ENCODE measurements at regions not wholly inside any gene's neighbourhood (a gene's known extent, or its start where the extent isn't known, plus 50 kb on each side); places are given as distances from the start of the nearest gene placed in this dataset.

- DNase-seq = no peak
- TF ChIP-seq POLR2A (IDR thresholded peaks at IDR 0.05; ENCODE audit: low read length) = no peak
- no peak for TF ChIP-seq GATA1 (IDR thresholded peaks at IDR 0.05; ENCODE audit: low read depth, low read length)
Observed at GRCh38 chr9:31774571-31774970, 609.9 kb upstream of the ACO1 start.

DNA sequence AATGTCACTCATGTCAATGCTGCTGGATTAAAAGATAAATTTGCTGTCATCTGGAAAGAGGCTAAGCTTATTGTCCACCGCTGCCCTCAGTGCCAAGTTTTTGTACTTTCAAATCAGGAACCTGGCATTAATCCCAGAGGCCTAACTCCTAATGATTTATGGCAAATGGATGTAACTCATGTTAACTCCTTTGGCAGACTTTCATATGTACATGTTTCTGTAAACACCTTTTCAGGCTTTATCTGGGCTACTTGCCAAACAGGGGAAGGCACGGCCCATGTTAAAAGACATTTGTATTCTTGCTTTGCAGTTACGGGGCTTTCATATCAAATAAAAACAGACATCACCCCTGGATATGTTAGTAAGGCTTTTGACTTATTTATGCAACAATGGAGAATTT lies 608.0 kb upstream of the ACO1 start:
- DNase-seq = no peak
- TF ChIP-seq GATA1 (IDR thresholded peaks at IDR 0.05; ENCODE audit: low read depth, low read length) (no peak), POLR2A (IDR thresholded peaks at IDR 0.05; ENCODE audit: low read length) (no peak)

DNA sequence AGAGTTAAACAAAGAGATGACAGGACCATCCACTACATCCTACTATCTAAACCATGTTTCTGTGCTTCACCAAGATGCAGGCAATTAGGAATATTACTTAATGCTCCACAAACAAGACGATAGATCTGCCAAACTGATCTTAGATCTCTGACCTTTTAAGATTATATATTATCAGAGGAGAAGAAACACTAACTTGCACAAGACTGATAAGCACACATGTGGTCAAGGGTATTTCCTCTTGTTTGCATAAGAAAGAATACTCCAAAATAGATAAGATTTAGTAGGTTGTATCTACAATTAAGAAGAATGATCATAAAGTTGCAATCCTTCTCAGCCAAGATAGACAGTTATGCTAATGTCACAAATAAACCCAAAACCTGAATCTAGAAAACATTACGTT lies 601.0 kb upstream of the ACO1 start:
- no peak for TF ChIP-seq GATA1 (IDR thresholded peaks at IDR 0.05; ENCODE audit: low read depth, low read length)
- TF ChIP-seq POLR2A (IDR thresholded peaks at IDR 0.05; ENCODE audit: low read length) = no peak
- DNase-seq = no peak

GRCh38 chr9:31790720-31791119 lies 593.7 kb upstream of the ACO1 start:
- TF ChIP-seq GATA1 (IDR thresholded peaks at IDR 0.05; ENCODE audit: low read depth, low read length) (no peak), POLR2A (IDR thresholded peaks at IDR 0.05; ENCODE audit: low read length) (no peak)
- no peak for DNase-seq

- TF ChIP-seq POLR2A (IDR thresholded peaks at IDR 0.05; ENCODE audit: low read length) (no peak), GATA1 (IDR thresholded peaks at IDR 0.05; ENCODE audit: low read depth, low read length) (no peak)
- DNase-seq = peak in 1 of 2 experiments; percentile 10
Observed at GRCh38 chr9:31799953-31800609, 584.4 kb upstream of the ACO1 start.

DNA sequence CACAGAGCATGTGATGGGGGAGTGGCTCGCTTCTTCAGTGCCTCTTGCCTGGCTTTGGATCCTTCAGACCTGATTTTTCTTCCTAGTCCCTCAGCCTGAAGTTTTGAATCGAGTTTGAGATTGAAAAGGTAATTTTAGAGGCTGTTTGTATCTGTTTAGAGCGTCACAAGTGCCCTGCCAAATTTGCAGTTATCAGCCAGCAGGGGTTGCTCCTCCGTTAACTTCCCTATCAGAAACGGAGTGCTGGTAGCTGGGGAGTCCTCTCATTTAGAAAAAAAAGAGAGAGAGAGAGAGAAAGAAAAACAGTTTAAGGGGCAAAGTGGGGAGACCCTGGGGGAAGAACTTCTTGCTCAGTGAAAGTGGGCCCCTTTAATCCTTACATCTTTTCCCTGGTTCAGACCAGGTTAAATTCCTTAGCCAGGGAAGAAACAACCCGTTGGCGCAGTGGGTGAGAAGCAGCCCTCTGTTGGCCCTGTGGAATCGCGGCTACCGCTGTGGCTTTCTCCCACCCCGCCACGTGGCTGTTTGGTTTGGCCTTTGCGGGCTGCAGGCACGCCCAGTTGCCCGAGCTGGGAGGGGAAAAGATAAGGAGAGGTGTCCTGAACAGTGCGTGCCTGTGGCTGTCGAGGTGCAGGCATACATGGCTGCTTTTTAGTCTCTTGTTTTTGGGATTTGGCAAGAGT lies 576.7 kb upstream of the ACO1 start:
- TF ChIP-seq POLR2A (IDR thresholded peaks at IDR 0.05; ENCODE audit: low read length) (no peak), GATA1 (IDR thresholded peaks at IDR 0.05; ENCODE audit: low read depth, low read length) (no peak)

GRCh38 chr9:31808766-31809165 lies 575.7 kb upstream of the ACO1 start:
- TF ChIP-seq POLR2A (IDR thresholded peaks at IDR 0.05; ENCODE audit: low read length) (no peak), GATA1 (IDR thresholded peaks at IDR 0.05; ENCODE audit: low read depth, low read length) (no peak)
- no peak for DNase-seq

More for the DNA sequence above, 576.7 kb upstream of the ACO1 start:
- no peak for DNase-seq

GRCh38 chr9:31820426-31820825 lies 564.0 kb upstream of the ACO1 start:
- DNase-seq = no peak
- TF ChIP-seq GATA1 (IDR thresholded peaks at IDR 0.05; ENCODE audit: low read depth, low read length) (no peak), POLR2A (IDR thresholded peaks at IDR 0.05; ENCODE audit: low read length) (no peak)

GRCh38 chr9:31821583-31821982 lies 562.9 kb upstream of the ACO1 start:
- TF ChIP-seq POLR2A (IDR thresholded peaks at IDR 0.05; ENCODE audit: low read length) (no peak), GATA1 (IDR thresholded peaks at IDR 0.05; ENCODE audit: low read depth, low read length) (no peak)
- DNase-seq = no peak

DNA sequence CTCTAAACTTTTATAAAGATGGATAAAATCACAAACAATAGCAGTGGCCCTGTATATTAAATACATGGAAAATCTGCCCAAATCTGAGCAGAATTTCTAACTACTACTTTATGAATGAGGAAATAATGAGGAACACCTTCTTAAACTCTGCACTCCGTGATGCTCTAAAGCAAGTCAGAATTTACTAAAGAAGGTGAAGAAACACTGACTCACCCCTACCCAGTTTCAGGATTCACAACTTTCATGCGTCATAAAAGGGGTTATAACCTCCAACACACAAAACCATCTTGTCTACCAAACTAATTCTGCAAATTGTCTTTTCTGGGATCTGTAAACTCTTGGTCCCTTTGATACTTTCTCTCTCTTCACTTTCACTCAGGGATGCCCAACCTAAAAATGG lies 561.1 kb upstream of the ACO1 start:
- DNase-seq = no peak
- TF ChIP-seq GATA1 (IDR thresholded peaks at IDR 0.05; ENCODE audit: low read depth, low read length) (no peak), POLR2A (IDR thresholded peaks at IDR 0.05; ENCODE audit: low read length) (no peak)

DNA sequence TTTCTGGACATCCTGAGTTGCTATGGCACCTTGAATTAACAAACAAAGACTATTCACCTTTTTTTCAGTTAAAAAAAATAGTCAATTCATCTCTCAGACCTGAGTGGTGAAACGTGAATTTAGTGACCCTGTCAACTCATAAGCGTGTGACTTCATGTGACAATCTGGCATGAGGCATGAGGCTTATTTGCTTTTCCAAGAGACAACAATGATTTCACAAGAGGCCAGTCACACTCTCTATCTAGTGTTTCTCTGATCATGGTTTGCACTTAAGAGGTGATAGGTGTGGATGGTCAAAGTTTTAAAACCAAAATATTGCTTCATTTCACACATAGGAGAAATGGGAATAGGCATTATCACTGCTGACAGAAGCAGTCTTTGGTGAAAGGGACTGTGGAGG lies 559.6 kb upstream of the ACO1 start:
- no peak for DNase-seq
- TF ChIP-seq GATA1 (IDR thresholded peaks at IDR 0.05; ENCODE audit: low read depth, low read length) (no peak), POLR2A (IDR thresholded peaks at IDR 0.05; ENCODE audit: low read length) (no peak)

DNA sequence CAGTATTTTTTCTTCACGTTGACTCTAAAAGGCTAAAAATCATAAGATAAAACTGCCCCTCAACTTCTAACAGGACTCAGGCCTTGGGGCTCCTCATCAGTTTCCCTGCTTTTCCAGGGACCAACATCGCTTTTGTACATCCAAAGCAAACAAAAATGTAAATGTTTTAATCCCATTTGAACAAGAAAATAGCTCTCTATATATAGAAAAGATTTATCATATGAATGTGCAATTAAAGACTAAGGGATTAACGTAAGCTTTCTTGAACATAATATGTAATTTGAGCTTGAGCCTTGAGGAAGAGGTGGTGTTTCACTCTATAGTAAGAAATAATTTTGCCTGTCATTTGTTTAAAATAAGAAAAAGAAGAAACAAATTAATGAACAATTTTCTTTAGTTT lies 547.2 kb upstream of the ACO1 start:
- no peak for DNase-seq
- TF ChIP-seq GATA1 (IDR thresholded peaks at IDR 0.05; ENCODE audit: low read depth, low read length) (no peak), POLR2A (IDR thresholded peaks at IDR 0.05; ENCODE audit: low read length) (no peak)

- no peak for DNase-seq
- TF ChIP-seq GATA1 (IDR thresholded peaks at IDR 0.05; ENCODE audit: low read depth, low read length) (no peak), POLR2A (IDR thresholded peaks at IDR 0.05; ENCODE audit: low read length) (no peak)
Observed at GRCh38 chr9:31839273-31839672, 545.2 kb upstream of the ACO1 start.

- TF ChIP-seq GATA1 (IDR thresholded peaks at IDR 0.05; ENCODE audit: low read depth, low read length) (no peak), POLR2A (IDR thresholded peaks at IDR 0.05; ENCODE audit: low read length) (no peak)
Observed at GRCh38 chr9:31840702-31841101, 543.7 kb upstream of the ACO1 start.

DNA sequence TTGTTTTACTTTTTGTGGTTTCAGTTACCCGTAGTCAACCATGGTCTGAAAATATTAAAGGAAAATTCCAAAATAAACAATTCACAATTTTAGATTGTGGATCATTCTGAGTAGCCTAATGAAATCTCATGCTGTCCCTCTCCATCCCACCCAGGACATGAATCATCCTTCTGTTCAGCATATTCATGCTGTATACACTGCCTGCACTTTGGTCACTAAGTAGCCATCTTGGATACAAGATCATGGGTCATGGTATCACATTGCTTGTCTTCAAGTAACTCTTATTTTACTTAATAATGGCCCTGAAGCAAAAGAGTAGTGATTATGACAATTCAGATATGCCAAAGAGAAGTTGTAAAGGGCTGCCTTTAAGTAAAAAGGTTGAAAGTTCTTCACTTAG lies 536.5 kb upstream of the ACO1 start:
- TF ChIP-seq POLR2A (IDR thresholded peaks at IDR 0.05; ENCODE audit: low read length) = no peak
- no peak for TF ChIP-seq GATA1 (IDR thresholded peaks at IDR 0.05; ENCODE audit: low read depth, low read length)
- peak in 1 of 2 experiments; percentile 1 for DNase-seq

More at GRCh38 chr9:31840702-31841101, 543.7 kb upstream of the ACO1 start:
- DNase-seq = no peak

Data from erythroblast (primary cell).